ENCODE measurements at regions not wholly inside any gene's neighbourhood (a gene's known extent, or its start where the extent isn't known, plus 50 kb on each side); places are given as distances from the start of the nearest gene placed in this dataset.

DNA sequence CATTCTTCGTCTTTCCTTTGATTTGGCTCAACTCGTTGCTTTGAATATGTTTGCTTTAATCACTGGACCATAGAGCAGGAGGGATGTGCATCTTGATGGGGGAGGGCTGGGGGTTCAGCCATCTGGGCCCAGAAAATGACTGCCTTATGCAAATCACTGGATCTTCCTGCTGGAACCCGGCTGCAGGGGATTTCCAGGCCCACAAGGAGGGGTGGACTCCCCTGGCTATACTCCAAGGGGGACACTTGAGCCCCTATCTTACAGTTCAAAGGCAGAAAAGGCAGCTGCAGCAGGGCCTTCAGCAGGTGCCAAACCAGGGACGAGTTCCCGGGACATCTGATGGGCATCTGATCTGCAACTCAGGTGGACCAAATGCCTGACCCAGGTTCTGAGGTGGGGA lies 122.5 kb downstream of the DICER1 start:
- no peak for DNase-seq

DNA sequence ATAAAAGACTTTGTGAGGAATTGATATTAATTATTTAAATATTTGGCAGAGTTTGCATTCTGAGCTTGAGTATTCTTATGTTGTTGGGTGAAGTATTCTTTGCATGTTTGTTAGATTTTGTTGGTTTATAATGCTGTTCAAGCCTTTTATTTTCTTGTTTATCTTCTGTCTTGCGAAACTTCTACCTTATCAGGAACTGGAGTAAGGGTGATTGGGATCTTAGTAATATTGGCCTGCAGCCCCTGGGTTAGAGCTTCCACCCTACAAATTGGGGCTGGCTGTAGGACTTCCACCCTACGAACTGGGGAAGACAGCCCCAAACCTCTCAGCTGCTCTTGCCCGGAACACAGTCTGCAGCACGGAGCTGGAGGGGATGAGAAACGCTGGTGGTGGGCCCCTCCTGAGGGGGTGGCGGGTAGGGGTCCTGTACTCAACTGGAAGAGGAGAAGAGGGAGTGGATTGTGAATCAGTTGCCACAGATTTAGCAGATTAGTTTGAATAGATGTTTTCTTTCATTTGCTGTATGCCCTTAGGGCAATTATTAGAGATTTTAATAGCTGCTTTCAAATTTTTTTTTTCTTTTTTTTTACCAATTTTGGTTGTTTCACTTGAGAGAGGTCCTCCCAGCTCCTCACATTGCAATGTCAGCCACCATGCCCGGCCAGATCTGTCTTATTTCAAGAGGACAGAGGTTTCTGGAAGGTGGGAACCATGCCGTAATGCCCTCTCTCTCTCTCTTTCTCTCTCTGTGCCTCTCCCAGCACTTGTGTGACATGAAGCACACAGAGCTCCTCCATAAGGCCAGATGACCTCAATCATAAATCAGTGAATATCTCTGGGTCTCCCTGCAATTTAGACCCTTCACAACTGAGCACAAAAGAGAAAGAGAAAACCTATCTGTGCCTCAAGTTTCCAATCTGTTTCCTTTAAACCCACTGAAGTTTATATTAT lies 123.4 kb downstream of the DICER1 start:
- DNase-seq = no peak

DNA sequence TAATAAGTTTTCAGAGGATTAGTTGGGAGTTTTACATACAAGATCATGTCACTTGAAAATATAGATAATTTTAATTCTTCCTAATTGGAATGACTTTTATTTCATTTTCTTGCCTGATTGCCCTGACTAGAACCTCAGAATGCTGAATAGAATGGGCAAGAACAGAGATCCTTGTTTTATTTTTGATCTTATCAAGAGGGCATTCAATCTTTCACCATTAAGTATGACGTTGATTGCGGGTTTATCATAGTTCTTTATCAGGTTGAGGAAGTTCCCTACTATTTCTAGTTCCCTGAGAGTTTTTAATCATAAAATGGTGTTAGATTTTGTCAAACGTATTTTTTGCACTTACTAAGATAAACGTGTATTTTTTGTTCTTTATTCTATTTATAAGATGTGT lies 124.3 kb downstream of the DICER1 start:
- DNase-seq = no peak

DNA sequence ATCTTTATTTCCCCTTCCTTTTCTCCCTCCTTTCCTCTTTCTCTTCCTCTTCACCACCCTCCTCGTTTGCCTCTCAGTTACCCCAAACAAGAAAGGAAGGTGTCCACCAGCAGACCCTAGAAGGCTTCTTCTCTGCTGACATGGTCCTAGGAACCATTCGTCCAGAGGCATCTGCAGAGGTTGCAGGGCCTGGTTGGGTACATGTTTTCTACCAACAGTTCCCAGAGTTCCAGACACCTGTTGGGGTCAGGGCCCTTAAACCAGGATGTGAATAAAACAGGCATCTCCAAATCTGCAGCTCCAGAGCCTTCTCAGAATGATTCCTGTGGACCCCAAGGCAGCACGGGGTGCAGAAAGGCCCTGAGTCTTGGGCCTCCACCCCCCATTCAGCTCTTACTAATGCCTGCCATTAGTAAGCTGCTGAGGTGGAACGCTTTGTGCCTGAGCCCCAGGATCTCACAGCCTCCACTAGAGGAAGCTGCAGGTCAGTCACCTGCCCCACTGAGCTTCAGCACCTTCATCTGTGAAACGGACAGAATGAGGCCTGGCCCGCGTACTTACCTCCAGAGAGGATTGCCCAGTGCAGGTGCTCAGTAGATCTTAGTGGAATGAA lies 130.4 kb downstream of the DICER1 start:
- no peak for DNase-seq

DNA sequence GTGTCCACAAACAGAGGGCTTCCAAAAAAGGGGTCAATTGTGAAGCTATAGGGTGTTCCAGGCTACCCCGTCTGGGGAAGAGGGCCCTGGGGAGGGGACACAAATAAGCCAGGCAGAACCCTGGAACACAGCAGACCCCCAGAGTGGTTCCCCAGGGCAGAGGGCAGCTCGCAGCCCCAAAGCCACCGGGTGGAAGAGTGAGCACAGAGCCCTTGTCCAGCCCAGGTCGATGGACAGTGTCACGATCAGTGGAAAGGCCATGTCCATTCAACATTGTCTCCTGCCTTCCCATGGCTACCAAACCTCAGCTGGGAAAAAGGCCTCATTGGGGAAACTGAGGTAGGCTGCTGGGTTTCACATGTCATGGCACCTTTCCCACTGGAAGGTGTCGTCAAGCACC lies 131.4 kb downstream of the DICER1 start:
- DNase-seq = no peak

DNA sequence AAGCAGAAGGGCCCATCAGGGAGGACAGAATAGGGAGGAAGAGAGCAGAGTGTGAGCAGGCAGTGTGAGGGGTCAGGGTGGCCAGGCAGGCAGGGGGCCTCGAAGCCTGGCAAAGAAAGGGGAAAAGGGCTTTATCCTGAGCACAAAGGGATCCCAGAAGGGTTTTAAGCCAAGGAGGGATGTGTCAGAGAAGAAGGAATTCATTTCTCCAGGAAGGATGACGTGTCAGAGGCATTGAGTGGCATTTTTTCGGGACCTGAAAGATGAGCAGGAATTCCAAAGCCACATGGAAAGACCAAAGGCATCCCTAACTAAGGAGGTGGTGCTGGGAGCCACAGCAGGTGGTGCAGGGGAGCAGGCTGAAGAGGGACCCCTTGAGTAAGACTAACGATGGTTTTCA lies 132.1 kb downstream of the DICER1 start:
- no peak for DNase-seq

DNA sequence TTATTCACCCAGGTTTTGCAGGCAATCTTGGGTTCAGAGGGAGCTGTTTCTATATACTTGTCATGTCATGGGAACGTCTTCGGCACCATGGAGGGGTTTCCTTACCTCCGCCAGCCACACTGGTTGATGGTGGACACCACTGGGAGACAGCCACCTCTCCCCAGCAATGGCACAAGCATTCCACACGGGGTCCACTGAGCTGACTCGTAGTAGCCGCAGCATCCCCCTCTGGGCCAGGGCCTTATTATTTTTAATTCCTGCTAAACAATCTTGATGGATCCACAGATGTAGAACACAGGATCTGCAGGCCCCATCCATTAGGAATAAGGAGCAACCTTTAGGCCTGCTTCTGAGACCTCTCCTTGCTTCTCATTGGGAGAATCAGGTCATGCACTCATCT lies 132.9 kb downstream of the DICER1 start:
- DNase-seq = no peak

DNA sequence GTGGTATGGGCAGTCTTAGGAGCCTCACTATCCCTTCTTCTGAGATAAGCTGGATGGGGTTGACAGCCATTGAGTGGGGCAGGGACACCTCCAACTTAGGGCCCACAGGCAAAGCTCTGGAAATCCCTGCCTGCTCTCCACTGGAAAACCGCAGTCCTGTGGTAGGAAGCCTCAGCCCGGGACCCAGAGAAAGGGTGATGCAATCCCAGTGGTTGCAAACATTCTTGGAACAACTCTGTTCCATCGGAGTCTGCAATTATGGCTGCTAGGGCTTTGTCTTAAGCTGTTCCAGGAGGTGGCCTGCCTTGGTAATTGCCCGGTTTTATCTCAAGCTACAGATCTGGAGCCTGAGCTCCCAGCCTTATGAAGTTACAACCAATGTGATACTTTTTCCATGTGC lies 133.4 kb downstream of the DICER1 start:
- no peak for DNase-seq

DNA sequence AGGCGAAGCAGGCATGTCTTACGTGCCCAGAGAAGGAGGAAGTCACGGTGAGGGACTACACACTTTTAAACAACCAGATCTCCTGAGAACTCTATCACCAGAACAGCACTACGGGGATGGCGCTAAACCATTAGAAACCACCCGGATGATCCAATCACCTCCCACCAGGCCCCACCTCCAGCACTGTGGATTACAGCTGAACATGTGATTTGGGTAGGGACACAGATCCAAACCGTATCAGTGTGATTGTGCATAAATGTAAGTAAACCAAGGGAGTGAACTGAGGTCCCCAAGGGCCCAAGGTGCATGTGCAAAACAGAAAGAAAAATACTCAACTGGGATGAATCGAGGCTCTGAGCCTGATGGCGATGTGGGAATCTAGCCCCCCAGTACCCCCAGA lies 134.2 kb downstream of the DICER1 start:
- no peak for DNase-seq

DNA sequence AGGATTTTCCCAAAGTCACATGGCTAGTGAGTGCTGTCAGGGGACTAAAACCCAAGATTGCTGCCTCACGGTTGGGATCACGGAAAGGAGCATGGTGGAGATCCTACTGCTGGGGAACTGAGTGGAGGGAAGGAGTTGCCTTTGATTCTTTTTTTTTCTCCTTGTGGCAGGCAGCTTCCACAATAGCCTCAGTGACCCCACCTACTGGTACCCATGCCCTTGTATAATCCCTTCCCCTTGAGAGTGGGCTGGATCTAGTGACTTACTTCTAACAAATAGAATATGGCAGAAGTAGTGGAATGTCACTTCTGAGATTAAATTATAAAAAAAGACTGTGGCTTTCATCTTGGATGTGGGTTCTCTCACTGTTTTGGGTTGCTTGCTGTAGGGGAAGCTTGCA lies 135.7 kb downstream of the DICER1 start:
- DNase-seq = no peak

DNA sequence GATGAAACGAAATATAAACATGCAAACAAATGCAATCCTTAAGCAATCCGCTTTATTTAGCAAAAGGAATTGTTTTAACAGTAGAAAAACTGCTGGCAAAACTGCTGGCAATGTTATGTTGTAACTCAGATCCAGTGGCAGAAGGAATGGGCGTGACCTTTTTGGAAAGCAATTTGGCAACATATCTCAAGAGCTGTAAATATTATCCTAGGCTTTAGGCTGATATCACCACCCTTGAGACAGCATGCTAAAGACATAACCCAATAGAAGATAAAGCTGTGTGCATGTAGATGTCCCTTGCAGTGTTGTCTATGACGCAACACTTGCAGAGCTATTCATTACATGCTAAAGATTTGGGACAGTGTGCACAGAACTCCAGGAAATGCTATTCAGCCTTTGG lies 138.5 kb downstream of the DICER1 start:
- DNase-seq = no peak

DNA sequence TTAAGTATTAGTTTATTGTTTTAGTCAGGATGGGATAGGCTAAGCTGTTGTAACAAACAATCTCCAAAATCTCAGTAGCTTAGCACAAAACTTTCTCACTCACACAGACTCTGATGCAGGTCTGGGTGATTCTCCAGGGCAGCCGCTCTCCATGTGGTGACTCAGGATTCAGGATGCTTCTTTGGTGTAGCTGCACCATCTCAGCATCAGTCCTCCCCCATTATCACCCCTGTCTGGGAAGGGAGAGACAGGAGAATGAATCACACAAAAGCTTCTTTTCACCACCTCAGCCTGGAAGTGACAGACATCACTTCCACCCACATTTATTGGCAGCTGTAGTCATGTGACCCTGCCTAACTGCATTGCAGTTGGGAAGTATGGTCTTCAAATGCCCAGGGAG lies 142.3 kb downstream of the DICER1 start:
- DNase-seq = peak in 1 of 3 donors; percentile 2

DNA sequence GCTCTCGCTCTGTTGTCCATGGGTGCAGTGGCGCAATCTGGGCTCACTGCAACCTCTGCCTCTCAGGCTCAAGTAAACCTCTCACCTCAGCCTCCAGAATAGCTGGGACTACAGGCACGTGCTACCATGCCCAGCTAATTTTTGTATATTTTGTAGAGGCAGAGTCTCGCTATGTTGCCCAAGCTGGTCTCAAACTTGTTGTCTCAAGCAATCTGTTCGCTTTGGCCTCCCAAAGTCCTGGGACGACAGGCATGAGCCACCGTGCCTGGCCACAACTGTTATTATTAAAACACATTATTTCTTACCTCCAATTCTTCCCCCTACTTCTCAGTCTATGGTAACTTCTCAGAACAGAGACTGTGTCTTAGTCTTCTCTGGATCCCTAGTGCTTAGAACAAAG lies 143.3 kb downstream of the DICER1 start:
- no peak for DNase-seq

DNA sequence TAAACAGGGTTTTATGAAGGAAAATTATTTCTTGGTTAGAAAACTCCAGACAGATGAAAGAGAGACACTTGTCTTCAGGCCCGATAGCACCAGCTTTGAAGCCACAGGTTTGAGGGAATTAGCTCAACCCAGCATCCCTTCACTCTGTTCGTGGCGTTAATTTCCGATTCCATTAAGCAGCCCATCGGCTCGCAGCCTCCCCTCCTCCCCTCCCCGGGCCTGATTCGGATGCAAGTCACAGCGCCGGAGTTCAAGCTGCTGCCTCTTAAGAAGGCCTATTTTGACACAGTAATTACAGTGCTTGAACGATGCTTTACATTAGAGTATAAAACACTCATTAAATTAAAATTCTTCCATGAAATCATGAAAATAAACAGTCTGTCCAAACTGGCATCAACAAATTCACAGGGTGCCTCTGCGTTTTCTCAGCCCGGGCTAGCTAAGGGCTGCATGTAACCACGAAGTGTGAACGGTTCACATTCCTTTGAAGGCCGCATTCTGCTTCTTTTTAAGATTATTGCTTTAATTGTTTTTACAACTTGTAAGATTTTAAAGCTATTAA lies 145.8 kb downstream of the DICER1 start:
- DNase-seq = no peak

DNA sequence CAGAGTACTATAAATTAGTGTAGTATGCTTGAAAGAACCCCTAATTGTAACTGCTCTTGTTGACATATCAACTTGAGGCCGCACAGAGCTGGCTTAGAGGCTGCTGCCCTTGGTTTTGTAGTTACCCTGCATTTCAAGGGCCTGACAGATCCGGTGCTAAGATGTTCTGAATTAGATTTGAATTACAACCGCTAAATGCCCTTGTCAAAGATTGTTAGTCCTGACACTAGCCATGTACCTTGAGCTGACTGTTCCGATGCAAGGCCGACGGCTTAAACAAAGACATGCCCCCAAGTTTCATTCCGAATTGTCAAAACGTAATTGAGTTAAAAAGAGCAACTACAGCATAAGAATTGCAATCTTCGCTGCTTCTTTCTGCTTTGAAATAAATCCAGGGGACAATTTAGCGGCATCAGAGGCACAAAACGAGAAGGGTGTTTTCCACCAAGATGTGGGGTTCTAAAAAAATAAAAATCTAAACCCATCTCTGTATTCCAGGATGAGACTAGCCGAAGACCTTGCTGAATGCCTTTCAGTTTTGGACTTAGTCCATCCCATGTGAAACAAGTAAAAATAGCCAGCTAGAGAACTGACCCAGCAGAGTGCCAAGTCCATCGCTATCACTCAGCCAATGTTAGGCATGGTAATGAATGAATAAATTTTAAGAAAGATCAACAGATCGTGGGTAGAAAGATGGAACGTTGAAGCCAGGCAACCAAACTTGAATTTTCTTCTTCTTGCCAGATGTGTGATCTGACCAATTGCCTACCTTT lies 148.7 kb downstream of the DICER1 start:
- DNase-seq = no peak

DNA sequence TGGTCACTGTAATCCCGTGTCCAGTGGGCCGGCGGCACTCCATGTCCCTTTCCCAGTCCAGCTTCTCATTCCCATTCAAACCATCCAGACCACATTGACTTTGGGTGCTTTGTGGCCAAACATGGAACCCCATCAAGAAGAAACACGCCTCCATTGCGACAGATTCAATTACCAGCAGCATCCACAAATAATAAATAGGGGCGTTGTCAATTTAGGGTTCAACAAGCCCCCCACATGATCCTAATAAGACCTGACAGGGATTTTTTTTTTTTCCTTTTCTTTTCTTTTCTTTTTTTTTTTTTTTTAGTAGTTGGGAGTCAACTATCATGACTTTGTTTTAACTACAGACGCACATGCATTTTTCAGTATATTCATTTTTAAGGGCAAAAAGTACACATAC lies 149.4 kb downstream of the DICER1 start:
- DNase-seq = no peak

DNA sequence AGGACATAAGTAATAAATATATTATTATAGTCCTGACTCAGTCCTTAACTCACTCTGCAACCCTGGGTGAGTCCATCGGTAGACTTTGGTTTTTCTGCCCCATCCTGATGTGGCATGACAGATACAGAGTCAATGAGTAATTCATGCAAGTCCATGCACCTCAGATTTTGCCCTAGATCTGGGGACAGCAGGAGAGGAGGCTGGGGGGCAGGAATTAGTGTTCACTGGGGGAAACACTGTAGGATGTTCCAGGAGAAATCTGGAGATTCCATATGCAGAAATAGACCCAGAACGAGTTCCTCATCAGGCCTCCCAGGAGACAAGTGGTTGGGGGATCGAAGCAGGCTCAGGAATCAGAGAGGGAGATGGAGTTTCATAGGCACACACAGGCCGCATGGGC lies 150.8 kb downstream of the DICER1 start:
- DNase-seq = no peak

DNA sequence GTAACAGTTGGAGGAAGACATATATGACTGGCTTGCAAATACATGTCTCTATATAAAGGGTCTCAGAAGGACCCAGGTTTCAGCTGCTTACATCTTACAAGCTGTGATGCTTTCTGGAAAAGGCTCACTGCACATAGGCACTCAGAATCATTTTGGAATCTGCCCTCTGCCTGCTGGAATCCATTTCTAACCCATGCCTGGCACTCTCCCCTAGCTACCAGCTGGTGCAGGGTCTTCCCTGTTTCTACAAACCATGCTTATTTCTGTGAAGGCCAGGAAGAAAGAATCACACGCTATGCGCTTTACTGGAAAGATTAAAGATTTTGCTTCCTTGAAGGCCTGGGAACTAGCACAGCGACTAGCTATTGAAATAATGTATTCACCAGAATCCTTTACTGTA lies 151.3 kb downstream of the DICER1 start:
- DNase-seq = no peak

DNA sequence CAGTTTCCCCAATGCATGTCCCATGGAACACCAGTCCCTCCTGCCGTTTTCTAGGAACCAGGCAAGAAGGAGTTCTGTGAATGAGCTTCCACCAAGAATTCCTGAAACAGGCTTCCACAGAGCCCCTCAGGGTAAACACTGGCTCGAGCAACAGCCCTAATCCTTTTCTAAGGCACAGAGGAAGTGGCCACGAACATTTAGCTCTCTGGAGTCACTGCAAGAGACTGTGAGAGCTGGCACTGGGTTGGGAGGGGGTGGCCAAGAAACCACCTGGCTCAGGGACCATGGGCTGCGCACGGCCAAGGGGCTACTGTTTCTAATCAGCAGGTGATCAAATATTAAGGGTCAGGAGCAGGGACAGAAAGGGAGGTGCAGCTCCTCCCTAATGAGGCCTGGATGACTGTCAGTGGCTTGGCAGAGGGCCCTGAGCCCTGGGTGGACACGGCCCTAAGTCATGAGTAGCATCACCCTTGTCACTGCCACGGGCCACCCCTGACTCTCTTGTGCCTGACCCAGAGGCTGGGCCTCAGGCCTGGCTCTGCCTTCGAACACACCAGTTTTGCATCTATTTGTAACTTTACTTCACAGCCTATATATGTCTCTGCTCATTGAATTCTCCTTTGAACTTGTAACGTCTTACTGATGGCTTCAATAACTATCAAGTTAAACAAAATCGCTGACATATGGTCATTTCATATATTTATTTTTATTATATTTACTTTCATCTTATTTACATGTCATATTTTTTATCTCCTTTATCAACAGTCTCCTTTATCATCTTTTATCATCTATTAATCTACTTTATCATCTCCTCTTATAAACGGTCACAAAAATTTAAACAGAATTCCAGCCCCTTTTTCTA lies 154.0 kb downstream of the DICER1 start:
- DNase-seq = no peak

DNA sequence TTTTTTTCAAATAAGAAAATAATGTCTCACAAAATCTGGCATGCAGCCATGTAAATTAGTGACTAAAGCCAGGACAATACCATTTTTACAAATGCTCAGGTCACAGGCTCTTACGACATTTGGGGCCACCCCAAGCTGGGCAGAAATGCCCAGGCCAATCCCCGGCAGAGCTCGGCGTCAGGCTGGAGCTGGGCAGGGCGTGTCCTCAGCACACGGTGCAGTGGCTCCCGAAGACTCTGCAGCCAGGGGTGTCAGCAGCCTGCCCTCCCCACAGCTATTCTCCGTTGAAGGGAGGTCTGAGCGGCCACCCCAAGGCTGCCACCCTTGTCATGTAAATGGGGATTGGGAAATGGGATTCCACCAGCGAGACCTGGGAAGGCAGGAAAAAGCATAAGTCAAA lies 158.6 kb downstream of the DICER1 start:
- peak; percentile 84 to 91 (median 86) for DNase-seq

DNA sequence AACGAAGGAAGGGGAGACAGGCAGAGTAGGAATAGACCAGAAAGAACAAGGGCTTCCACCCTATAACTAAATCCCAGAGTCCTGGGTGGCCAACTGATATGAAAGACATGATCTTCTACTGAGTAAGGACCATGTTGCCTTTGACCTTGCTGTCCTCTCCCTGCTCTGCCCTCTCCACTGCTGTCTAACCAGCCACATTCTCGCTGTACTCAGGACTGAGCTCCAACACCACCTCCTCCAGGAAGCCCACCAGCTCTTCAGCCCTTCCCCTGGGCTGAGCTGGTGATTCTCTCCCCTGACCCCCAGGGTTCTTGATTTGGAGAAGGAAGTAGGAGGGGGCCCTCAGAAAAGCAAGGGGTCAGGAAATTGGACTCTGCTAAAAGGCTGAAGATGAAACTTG lies 159.2 kb downstream of the DICER1 start:
- no peak for DNase-seq

DNA sequence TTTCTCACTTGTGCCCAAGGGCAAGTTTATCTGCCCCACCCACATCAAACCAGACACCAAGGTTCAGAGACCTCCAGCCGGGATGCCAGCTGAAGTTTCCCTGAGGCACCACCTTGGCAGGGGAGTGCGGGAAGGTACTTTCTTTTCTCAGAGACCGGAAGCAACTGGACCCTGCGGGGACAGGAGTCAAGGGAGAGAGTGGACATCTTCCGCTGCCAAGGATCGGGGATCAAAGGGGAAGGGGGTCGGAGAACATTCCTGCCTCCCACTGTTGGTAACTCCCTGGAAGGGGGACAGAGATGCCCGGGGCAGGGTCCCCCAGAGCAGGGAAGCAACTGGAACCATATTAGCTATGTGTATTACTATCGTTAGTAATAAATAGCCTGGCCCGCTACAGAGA lies 161.8 kb downstream of the DICER1 start:
- DNase-seq = no peak

Measured in suppressor macrophage treated with lipopolysaccharide for 1 hour (primary cell).